DND-41 (cell line): ENCODE measurements at regions not wholly inside any gene's neighbourhood (a gene's known extent, or its start where the extent isn't known, plus 50 kb on each side); places are given as distances from the start of the nearest gene placed in this dataset.

Experiments used
- EZH2 ChIP-seq: IDR thresholded peaks from 3 replicates; pipeline ENCODE4 v1.6.1; 2012; ENCODE audit warnings: borderline replicate concordance, low read depth, mild to moderate bottlenecking, moderate library complexity, low read length, inconsistent platforms; ENCODE audit not compliant: severe bottlenecking
- TF ChIP-seq, protein P1 (sequence below): IDR thresholded peaks from 2 replicates; pipeline ENCODE4 v1.5.1; 2012; ENCODE audit warnings: borderline replicate concordance, low read length, moderate library complexity, mild to moderate bottlenecking; ENCODE audit not compliant: poor library complexity, severe bottlenecking; ENCODE audit errors: extremely low read depth

DNA sequence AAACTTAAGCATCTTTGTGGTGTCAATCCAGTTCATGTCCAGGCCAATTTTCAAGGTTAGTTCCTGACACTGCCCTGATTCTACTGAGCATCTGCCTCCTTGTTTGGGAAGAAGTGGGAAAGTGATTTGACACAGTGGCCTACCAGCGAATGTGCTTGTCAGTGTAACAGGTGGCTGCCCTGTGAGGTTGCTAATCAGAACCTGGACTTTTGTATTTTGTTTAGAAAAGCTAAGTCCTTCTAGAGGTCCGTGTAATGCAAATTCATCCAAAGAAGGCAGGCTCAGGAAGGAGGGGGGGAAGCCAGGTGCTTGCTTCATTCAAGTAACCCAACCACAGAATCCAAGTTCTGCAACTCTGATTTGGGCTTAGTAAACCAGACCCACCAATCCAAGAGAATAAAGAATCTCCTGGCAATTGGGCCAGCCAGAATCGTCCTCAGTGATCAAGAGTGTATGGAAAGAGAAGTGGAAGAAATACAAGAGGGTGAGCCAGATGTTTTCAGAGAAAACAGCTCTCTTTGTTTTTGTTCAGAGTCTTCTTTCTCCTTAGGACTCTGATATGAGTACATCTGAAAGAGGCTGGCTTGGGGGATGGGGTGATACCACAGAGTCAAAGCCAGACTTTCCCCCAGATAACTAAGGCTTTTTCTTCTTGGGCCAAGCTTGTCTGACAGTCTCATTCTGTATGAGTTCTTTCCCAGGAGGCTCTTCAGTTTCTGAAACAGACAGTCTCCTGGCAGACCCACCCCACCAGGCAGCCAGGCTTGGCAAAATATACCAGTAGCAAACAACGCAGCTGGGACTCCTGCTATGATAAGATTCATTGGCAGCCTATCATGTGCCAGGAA is 508.9 kb upstream of the TBL1XR1 start:
- TF ChIP-seq EZH2, result no peak
- TF ChIP-seq, protein P1, sequence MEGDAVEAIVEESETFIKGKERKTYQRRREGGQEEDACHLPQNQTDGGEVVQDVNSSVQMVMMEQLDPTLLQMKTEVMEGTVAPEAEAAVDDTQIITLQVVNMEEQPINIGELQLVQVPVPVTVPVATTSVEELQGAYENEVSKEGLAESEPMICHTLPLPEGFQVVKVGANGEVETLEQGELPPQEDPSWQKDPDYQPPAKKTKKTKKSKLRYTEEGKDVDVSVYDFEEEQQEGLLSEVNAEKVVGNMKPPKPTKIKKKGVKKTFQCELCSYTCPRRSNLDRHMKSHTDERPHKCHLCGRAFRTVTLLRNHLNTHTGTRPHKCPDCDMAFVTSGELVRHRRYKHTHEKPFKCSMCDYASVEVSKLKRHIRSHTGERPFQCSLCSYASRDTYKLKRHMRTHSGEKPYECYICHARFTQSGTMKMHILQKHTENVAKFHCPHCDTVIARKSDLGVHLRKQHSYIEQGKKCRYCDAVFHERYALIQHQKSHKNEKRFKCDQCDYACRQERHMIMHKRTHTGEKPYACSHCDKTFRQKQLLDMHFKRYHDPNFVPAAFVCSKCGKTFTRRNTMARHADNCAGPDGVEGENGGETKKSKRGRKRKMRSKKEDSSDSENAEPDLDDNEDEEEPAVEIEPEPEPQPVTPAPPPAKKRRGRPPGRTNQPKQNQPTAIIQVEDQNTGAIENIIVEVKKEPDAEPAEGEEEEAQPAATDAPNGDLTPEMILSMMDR, result no peak
